ENCODE measurements at regions not wholly inside any gene's neighbourhood (a gene's known extent, or its start where the extent isn't known, plus 50 kb on each side); places are given as distances from the start of the nearest gene placed in this dataset.

GRCh38 chr6:114600381-114600780 lies 257.6 kb upstream of the HS3ST5 start:
- no peaks in the 10 kb centered on the region for H3K27me3 ChIP-seq (ENCODE audit: insufficient read depth, low read depth, severe bottlenecking)
- no peak overlapping the region for H3K27ac ChIP-seq
- H3K4me3 ChIP-seq (ENCODE audit: low read depth, low read length), result no peak overlapping the region
- H3K36me3 ChIP-seq, result no peaks in the 10 kb centered on the region
- TF ChIP-seq, protein P1, sequence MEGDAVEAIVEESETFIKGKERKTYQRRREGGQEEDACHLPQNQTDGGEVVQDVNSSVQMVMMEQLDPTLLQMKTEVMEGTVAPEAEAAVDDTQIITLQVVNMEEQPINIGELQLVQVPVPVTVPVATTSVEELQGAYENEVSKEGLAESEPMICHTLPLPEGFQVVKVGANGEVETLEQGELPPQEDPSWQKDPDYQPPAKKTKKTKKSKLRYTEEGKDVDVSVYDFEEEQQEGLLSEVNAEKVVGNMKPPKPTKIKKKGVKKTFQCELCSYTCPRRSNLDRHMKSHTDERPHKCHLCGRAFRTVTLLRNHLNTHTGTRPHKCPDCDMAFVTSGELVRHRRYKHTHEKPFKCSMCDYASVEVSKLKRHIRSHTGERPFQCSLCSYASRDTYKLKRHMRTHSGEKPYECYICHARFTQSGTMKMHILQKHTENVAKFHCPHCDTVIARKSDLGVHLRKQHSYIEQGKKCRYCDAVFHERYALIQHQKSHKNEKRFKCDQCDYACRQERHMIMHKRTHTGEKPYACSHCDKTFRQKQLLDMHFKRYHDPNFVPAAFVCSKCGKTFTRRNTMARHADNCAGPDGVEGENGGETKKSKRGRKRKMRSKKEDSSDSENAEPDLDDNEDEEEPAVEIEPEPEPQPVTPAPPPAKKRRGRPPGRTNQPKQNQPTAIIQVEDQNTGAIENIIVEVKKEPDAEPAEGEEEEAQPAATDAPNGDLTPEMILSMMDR (IDR thresholded peaks at IDR 0.05; ENCODE audit: low read depth, low read length), result no peak
- no peak for DNase-seq
- no peaks in the 10 kb centered on the region for H3K9me3 ChIP-seq (ENCODE audit: severe bottlenecking)

GRCh38 chr6:114595591-114595990 lies 252.8 kb upstream of the HS3ST5 start:
- no peak for DNase-seq
- Histone ChIP-seq H3K4me3 (ENCODE audit: low read depth, low read length) (no peak overlapping the region), H3K36me3 (no peaks in the 10 kb centered on the region), H3K27me3 (ENCODE audit: insufficient read depth, low read depth, severe bottlenecking) (no peaks in the 10 kb centered on the region), H3K27ac (no peak overlapping the region), H3K9me3 (ENCODE audit: severe bottlenecking) (no peaks in the 10 kb centered on the region)
- TF ChIP-seq, protein P1 (IDR thresholded peaks at IDR 0.05; ENCODE audit: low read depth, low read length), result no peak

DNA sequence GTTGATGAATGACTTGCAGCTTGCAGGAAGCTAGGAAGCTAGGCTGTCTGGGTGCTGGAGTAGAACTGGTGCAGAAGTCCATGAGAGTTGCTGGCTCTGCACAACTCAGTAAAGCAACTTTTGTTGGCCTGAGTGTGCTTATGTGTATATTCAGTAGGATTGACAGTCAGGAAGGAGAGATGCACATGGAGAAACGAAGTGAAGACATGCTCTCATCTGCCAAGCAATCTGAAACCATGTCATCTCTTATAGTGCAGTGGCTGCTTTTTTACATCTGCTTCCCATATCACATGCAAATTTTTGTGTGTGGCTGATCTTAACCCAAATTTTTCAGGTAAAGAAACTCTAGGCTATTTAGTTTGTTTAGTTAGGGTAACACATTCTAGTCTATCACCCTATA lies 252.4 kb upstream of the HS3ST5 start:
- no peaks in the 10 kb centered on the region for H3K9me3 ChIP-seq (ENCODE audit: severe bottlenecking)
- DNase-seq, result no peak
- TF ChIP-seq, protein P1 (IDR thresholded peaks at IDR 0.05; ENCODE audit: low read depth, low read length), result no peak
- H3K27ac ChIP-seq, result no peak overlapping the region
- H3K36me3 ChIP-seq, result no peaks in the 10 kb centered on the region
- no peak overlapping the region for H3K4me3 ChIP-seq (ENCODE audit: low read depth, low read length)
- H3K27me3 ChIP-seq (ENCODE audit: insufficient read depth, low read depth, severe bottlenecking), result no peaks in the 10 kb centered on the region

GRCh38 chr6:114592506-114592905 lies 249.7 kb upstream of the HS3ST5 start:
- no peaks in the 10 kb centered on the region for H3K9me3 ChIP-seq (ENCODE audit: severe bottlenecking)
- H3K36me3 ChIP-seq, result no peaks in the 10 kb centered on the region
- H3K27me3 ChIP-seq (ENCODE audit: insufficient read depth, low read depth, severe bottlenecking), result no peaks in the 10 kb centered on the region
- TF ChIP-seq, protein P1 (IDR thresholded peaks at IDR 0.05; ENCODE audit: low read depth, low read length), result no peak
- no peak for DNase-seq
- H3K27ac ChIP-seq, result no peak overlapping the region
- H3K4me3 ChIP-seq (ENCODE audit: low read depth, low read length), result no peak overlapping the region

DNA sequence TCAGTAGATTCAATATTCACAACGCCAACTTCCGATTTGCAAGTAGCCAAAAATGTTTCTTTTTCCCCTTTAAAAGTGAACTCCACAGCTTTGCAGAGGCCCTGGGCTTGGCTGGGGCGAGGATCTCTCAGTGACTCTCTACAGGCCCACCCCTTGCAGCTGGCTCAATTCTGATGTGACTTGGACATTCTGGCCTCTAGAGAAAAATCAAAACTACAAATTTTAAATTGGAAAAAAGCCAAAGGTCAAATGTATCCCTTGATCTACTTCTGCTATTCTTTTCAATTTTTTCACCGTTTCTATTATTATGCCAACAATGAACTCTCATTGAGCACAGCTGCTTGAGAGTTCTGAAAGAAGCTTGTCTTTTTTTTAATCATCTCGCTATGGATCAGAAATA lies 245.9 kb upstream of the HS3ST5 start:
- no peaks in the 10 kb centered on the region for H3K27me3 ChIP-seq (ENCODE audit: insufficient read depth, low read depth, severe bottlenecking)
- no peaks in the 10 kb centered on the region for H3K9me3 ChIP-seq (ENCODE audit: severe bottlenecking)
- TF ChIP-seq, protein P1 (IDR thresholded peaks at IDR 0.05; ENCODE audit: low read depth, low read length), result no peak
- H3K4me3 ChIP-seq (ENCODE audit: low read depth, low read length), result no peak overlapping the region
- H3K27ac ChIP-seq, result no peak overlapping the region
- no peak for DNase-seq
- H3K36me3 ChIP-seq, result no peaks in the 10 kb centered on the region

- H3K27ac ChIP-seq, result no peak overlapping the region
- peaks cover 2% of the 10 kb centered on the region for H3K9me3 ChIP-seq (ENCODE audit: severe bottlenecking)
- no peak overlapping the region for H3K4me3 ChIP-seq (ENCODE audit: low read depth, low read length)
- H3K36me3 ChIP-seq, result no peaks in the 10 kb centered on the region
- DNase-seq, result no peak
- no peaks in the 10 kb centered on the region for H3K27me3 ChIP-seq (ENCODE audit: insufficient read depth, low read depth, severe bottlenecking)
- TF ChIP-seq, protein P1 (IDR thresholded peaks at IDR 0.05; ENCODE audit: low read depth, low read length), result no peak
These were observed 243.5 kb upstream of the HS3ST5 start for GRCh38 chr6:114586298-114586697.

Data from WERI-Rb-1 (cell line).